Smooth muscle cell (in vitro differentiated cells): ENCODE measurements at regions not wholly inside any gene's neighbourhood (a gene's known extent, or its start where the extent isn't known, plus 50 kb on each side); places are given as distances from the start of the nearest gene placed in this dataset.

Experiments
- DNase-seq: peaks from one replicate; lab custom pipeline; 2025; ENCODE audit not compliant: unreplicated experiment; lab: John Stamatoyannopoulos, UW
- H2AFZ ChIP-seq: fragments of 200-600 bp; sonication (generic); 2 replicates; pipeline ENCODE4 v1.6.0; 2016; ENCODE audit warnings: antibody characterized with exemption, low read depth, mild to moderate bottlenecking
- H3F3A ChIP-seq: fragments of 200-600 bp; sonication (generic); 2 replicates; pipeline ENCODE4 v1.6.0; 2017; ENCODE audit warnings: antibody characterized with exemption, low read depth
- H3K27ac ChIP-seq: fragments of 200-600 bp; sonication (generic); 2 replicates; pipeline ENCODE4 v1.5.1; 2016; ENCODE audit warnings: low read depth, mild to moderate bottlenecking
- H3K27me3 ChIP-seq: fragments of 200-600 bp; sonication (generic); 2 replicates; pipeline ENCODE4 v1.6.1; 2016; ENCODE audit warnings: low read depth, mild to moderate bottlenecking
- H3K36me3 ChIP-seq: fragments of 200-600 bp; sonication (generic); 2 replicates; pipeline ENCODE4 v1.5.1; 2016; ENCODE audit warnings: low read depth
- H3K4me1 ChIP-seq: fragments of 200-600 bp; sonication (generic); 2 replicates; pipeline ENCODE4 v1.5.1; 2016; ENCODE audit warnings: low read depth
- H3K4me2 ChIP-seq: fragments of 200-600 bp; sonication (generic); 2 replicates; pipeline ENCODE4 v1.6.0; 2016; ENCODE audit warnings: mild to moderate bottlenecking
- H3K4me3 ChIP-seq: fragments of 200-600 bp; sonication (generic); 2 replicates; pipeline ENCODE4 v1.5.1; 2016; ENCODE audit warnings: mild to moderate bottlenecking
- H3K79me2 ChIP-seq: fragments of 200-600 bp; sonication (generic); 2 replicates; pipeline ENCODE4 v1.6.0; 2016; ENCODE audit warnings: low read depth, mild to moderate bottlenecking
- H3K9ac ChIP-seq: fragments of 200-600 bp; sonication (generic); 2 replicates; pipeline ENCODE4 v1.6.0; 2016; ENCODE audit warnings: low read depth
- H3K9me3 ChIP-seq: fragments of 200-600 bp; sonication (generic); replicated peaks from 2 replicates; pipeline ENCODE4 v1.5.1; 2016; ENCODE audit warnings: low read depth
- H4K20me1 ChIP-seq: fragments of 200-600 bp; sonication (generic); 2 replicates; pipeline ENCODE4 v1.6.0; 2016; ENCODE audit warnings: low read depth
- WGBS: methylation state at CpG from one replicate; pipeline ENCODE4 v1.1.7; 2016; ENCODE audit warnings: low lambda C conversion rate; 5-methylcytosine and 5-hydroxymethylcytosine counted together
- TF ChIP-seq, protein P1 (sequence below): fragments of 200-600 bp; sonication (generic); IDR thresholded peaks from 2 replicates; pipeline ENCODE4 v1.5.1; 2017; ENCODE audit warnings: borderline replicate concordance, mild to moderate bottlenecking, antibody characterized with exemption; ENCODE audit not compliant: insufficient read depth, poor library complexity, severe bottlenecking

DNA sequence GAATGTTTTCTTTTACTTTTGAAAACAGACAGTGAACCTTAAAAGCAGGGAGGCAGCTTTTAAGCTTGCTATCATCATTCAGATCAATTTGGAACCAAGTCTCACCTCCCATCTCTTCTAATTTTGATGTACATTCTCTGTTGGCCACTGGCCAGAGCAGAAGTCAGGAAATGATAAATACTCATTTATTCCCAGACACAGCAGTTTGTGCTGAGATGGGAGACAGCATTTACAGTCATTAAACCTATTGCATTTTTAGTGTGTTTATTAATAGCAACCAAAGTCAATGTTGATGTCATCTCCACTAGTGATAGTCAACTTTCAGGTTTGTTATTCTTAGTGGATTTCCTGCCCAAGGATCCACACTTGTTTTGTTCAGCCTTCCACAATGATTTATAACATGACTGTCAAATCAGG, 320.0 kb upstream of the ATP2B1 start:
- Histone ChIP-seq H3F3A (peaks cover 18% of the 10 kb centered on the region), H3K4me1 (peaks cover 7% of the 10 kb centered on the region), H3K79me2 (no peaks in the 10 kb centered on the region), H3K36me3 (no peaks in the 10 kb centered on the region), H4K20me1 (no peaks in the 10 kb centered on the region), H3K4me2 (peak overlapping the region; percentile 67), H3K9me3 (no peaks in the 10 kb centered on the region), H3K4me3 (no peak overlapping the region), H3K27ac (peak overlapping the region; percentile 88), H2AFZ (no peak overlapping the region), H3K9ac (peak overlapping the region; percentile 65), H3K27me3 (no peaks in the 10 kb centered on the region)
- TF ChIP-seq, protein P1, sequence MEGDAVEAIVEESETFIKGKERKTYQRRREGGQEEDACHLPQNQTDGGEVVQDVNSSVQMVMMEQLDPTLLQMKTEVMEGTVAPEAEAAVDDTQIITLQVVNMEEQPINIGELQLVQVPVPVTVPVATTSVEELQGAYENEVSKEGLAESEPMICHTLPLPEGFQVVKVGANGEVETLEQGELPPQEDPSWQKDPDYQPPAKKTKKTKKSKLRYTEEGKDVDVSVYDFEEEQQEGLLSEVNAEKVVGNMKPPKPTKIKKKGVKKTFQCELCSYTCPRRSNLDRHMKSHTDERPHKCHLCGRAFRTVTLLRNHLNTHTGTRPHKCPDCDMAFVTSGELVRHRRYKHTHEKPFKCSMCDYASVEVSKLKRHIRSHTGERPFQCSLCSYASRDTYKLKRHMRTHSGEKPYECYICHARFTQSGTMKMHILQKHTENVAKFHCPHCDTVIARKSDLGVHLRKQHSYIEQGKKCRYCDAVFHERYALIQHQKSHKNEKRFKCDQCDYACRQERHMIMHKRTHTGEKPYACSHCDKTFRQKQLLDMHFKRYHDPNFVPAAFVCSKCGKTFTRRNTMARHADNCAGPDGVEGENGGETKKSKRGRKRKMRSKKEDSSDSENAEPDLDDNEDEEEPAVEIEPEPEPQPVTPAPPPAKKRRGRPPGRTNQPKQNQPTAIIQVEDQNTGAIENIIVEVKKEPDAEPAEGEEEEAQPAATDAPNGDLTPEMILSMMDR: no peak
- no peak for DNase-seq

DNA sequence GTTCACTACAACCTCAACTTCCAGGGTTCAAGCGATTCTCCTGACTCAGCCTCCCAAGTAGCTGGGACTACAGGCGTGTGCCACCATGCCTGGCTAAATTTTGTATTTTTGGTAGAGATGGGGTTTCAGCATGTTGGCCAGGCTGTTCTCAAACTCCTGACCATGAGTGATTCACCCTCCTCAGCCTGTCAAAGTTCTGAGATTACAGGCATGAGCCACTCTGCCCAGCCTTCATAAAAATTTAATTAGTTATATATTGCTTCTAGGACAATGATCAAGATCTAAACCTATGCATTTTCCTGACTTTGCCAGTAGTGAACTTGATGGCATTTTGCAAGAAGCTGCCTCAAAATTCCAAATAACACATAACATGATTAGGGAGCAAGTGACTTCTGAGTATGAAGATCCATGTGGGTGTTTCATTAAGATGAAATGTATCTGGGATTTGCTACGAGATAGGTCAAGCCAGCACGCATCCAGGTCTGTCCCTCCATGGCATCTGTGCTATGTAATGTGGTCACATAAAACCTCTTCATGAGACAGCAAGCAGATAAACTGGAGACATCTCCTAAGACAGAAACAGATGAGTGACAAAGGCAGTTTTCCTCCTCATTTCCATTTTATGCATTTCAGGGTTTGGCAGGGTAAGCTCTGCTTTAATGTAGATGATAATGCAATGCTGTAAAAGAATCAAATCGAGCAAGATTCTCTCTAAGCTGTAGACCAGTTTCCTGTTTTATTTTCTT, 319.4 kb upstream of the ATP2B1 start:
- no peak for DNase-seq
- peak overlapping the region; percentile 67 for H3K4me2 ChIP-seq
- TF ChIP-seq, protein P1: no peak
- no peaks in the 10 kb centered on the region for H4K20me1 ChIP-seq
- H3K9ac ChIP-seq: peak overlapping the region; percentile 65
- no peak overlapping the region for H3K4me3 ChIP-seq
- H3K9me3 ChIP-seq: no peaks in the 10 kb centered on the region
- 40% methylated on average over 5 of the region's 5 CpGs for WGBS
- no peaks in the 10 kb centered on the region for H3K36me3 ChIP-seq
- no peaks in the 10 kb centered on the region for H3K79me2 ChIP-seq
- H3F3A ChIP-seq: peaks cover 18% of the 10 kb centered on the region
- no peak overlapping the region for H2AFZ ChIP-seq
- H3K27ac ChIP-seq: peak overlapping the region; percentile 88
- peaks cover 7% of the 10 kb centered on the region for H3K4me1 ChIP-seq
- no peaks in the 10 kb centered on the region for H3K27me3 ChIP-seq

DNA sequence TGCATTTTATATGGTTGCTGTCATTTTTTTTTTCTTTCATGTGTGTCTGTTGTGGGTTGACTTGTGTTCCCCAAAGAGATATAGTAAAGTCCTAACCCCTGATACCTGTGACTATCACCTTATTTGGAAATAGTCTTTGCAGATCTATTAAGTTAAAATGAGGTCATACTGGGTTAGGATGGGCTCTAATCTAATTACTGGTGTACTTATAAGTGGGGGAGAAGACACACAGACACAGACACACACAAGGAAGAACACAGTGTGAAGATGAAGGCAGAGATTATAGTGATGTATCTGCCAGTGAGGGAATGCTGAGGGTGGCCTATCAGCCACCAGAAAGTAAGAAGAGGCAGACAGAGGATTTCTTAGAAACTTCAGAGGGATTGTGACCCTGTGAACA, 318.4 kb upstream of the ATP2B1 start:
- Histone ChIP-seq H3K4me3 (no peak overlapping the region), H3K27me3 (no peaks in the 10 kb centered on the region), H3K79me2 (no peaks in the 10 kb centered on the region), H3K27ac (peak overlapping the region; percentile 13), H3K4me1 (peaks cover 7% of the 10 kb centered on the region), H4K20me1 (no peaks in the 10 kb centered on the region), H3F3A (peaks cover 18% of the 10 kb centered on the region), H3K4me2 (no peak overlapping the region), H3K36me3 (no peaks in the 10 kb centered on the region), H3K9ac (no peak overlapping the region), H2AFZ (no peak overlapping the region), H3K9me3 (no peaks in the 10 kb centered on the region)
- TF ChIP-seq, protein P1: no peak
- DNase-seq: no peak

DNA sequence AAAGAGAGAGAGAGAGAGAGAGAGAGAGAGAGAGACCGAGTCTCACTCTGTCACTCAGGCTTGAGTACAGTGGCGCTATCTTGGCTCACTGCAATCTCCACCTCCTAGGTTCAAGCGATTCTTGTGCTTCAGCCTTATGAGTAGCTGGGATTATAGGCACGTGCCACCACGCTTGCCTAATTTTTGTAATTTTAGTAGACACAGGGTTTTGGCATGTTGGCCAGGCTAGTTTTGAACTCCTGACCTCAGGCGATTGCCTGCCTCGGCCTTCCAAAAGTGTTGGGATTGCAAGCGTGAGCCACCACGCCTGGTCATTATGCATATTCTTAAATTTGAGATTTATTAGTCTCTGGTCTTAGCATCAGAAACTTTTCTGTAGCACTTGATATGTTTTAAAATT, 317.9 kb upstream of the ATP2B1 start:
- Histone ChIP-seq H4K20me1 (no peaks in the 10 kb centered on the region), H3K79me2 (no peaks in the 10 kb centered on the region), H2AFZ (no peak overlapping the region), H3K27ac (no peak overlapping the region), H3K27me3 (no peaks in the 10 kb centered on the region), H3K9ac (no peak overlapping the region), H3K36me3 (no peaks in the 10 kb centered on the region), H3F3A (peaks cover 18% of the 10 kb centered on the region), H3K9me3 (no peaks in the 10 kb centered on the region), H3K4me3 (no peak overlapping the region), H3K4me1 (peaks cover 7% of the 10 kb centered on the region), H3K4me2 (no peak overlapping the region)
- no peak for DNase-seq
- 95% methylated on average over 9 of the region's 9 CpGs for WGBS
- TF ChIP-seq, protein P1: no peak
